ENCODE measurements at regions not wholly inside any gene's neighbourhood (a gene's known extent, or its start where the extent isn't known, plus 50 kb on each side); places are given as distances from the start of the nearest gene placed in this dataset.
A peak's percentile ranks its signal among the peaks of the same experiment; 100 is the strongest.

GRCh38 chr4:137674066-137674465 is 141.8 kb upstream of the PCDH18 start:
- H3K36me3 ChIP-seq (replicated peaks) = no peaks in the 10 kb centered on the region
- in situ Hi-C loops (cut with HindIII; ENCODE audit: low pct_ligation_motif_present, low sequenced_read_pairs) = no loop called here
- H3K27ac ChIP-seq = no peak overlapping the region
- H3K27me3 ChIP-seq (replicated peaks) = no peaks in the 10 kb centered on the region
- DNase-seq = no peak
- no peak for TF ChIP-seq CTCF (IDR thresholded peaks at IDR 0.05; ENCODE audit: low read depth, low read length, missing control alignments)
- no peak overlapping the region for H3K4me3 ChIP-seq (ENCODE audit: low read depth, low read length)

- no peak overlapping the region for H3K27ac ChIP-seq
- no peak for DNase-seq
- H3K27me3 ChIP-seq (replicated peaks) = no peaks in the 10 kb centered on the region
- H3K36me3 ChIP-seq (replicated peaks) = no peaks in the 10 kb centered on the region
- in situ Hi-C loops (cut with HindIII; ENCODE audit: low pct_ligation_motif_present, low sequenced_read_pairs) = no loop called here
- H3K4me3 ChIP-seq (ENCODE audit: low read depth, low read length) = no peak overlapping the region
- no peak for TF ChIP-seq CTCF (IDR thresholded peaks at IDR 0.05; ENCODE audit: low read depth, low read length, missing control alignments)
Measured at GRCh38 chr4:137668885-137669545, 136.7 kb upstream of the PCDH18 start.

- in situ Hi-C loops (cut with HindIII; ENCODE audit: low pct_ligation_motif_present, low sequenced_read_pairs) = no loop called here
- no peak for TF ChIP-seq CTCF (IDR thresholded peaks at IDR 0.05; ENCODE audit: low read depth, low read length, missing control alignments)
- no peak overlapping the region for H3K4me3 ChIP-seq (ENCODE audit: low read depth, low read length)
- H3K36me3 ChIP-seq (replicated peaks) = no peaks in the 10 kb centered on the region
- H3K27me3 ChIP-seq (replicated peaks) = no peaks in the 10 kb centered on the region
- H3K27ac ChIP-seq = peak overlapping the region; percentile 65
- DNase-seq = no peak
Measured at GRCh38 chr4:137664416-137664815, 132.1 kb upstream of the PCDH18 start.

- no peaks in the 10 kb centered on the region for H3K27me3 ChIP-seq (replicated peaks)
- no peak for TF ChIP-seq CTCF (IDR thresholded peaks at IDR 0.05; ENCODE audit: low read depth, low read length, missing control alignments)
- peak; percentile 29 for DNase-seq
- H3K4me3 ChIP-seq (ENCODE audit: low read depth, low read length) = no peak overlapping the region
- in situ Hi-C loops (cut with HindIII; ENCODE audit: low pct_ligation_motif_present, low sequenced_read_pairs) = no loop called here
- peak overlapping the region; percentile 65 for H3K27ac ChIP-seq
- no peaks in the 10 kb centered on the region for H3K36me3 ChIP-seq (replicated peaks)
Measured at GRCh38 chr4:137664046-137664387, 131.7 kb upstream of the PCDH18 start.

- H3K4me3 ChIP-seq (ENCODE audit: low read depth, low read length) = no peak overlapping the region
- H3K27me3 ChIP-seq (replicated peaks) = no peaks in the 10 kb centered on the region
- no peaks in the 10 kb centered on the region for H3K36me3 ChIP-seq (replicated peaks)
- no peak for TF ChIP-seq CTCF (IDR thresholded peaks at IDR 0.05; ENCODE audit: low read depth, low read length, missing control alignments)
- DNase-seq = no peak
- H3K27ac ChIP-seq = peak overlapping the region; percentile 65
- in situ Hi-C loops (cut with HindIII; ENCODE audit: low pct_ligation_motif_present, low sequenced_read_pairs) = no loop called here
Measured at GRCh38 chr4:137663251-137664045, 131.2 kb upstream of the PCDH18 start.
